K562 (cell line): ENCODE measurements at regions not wholly inside any gene's neighbourhood (a gene's known extent, or its start where the extent isn't known, plus 50 kb on each side); places are given as distances from the start of the nearest gene placed in this dataset.

Experiments used
- ATAC-seq: fragments of 200-7000 bp; cut with Tn5 transposase; 3 replicates; pipeline ENCODE4 v1.9.1; 2020; ENCODE audit warnings: moderate library complexity
- BruUV-seq: library from RNA; stranded (reverse); fragments of 400-500 nt; replicated peaks from 2 replicates; lab custom pipeline; 2021; lab: Mats Ljungman, UMichigan
- CTCF ChIA-PET: fragments of 300-600 bp; formaldehyde crosslinking; extraction: SDS; loops from one replicate; lab custom pipeline; 2021; ENCODE audit warnings: low intra/inter-chr PET ratio; lab: Yijun Ruan, JAX
- POLR2A ChIA-PET: fragments of 300-600, 350-650 bp; sonication (Branson Sonifier 250); formaldehyde crosslinking; extraction: SDS; loops from one replicate; lab custom pipeline; 2021; ENCODE audit warnings: antibody characterized with exemption, inconsistent platforms; lab: Yijun Ruan, JAX
- DNase-seq, 4 experiments: peaks; one replicate each; pipeline versions ENCODE4 v3.0.0 to v3.0.0-alpha.2; 2011 to 2018; ENCODE audit warnings: low spot score in 3 of 4, mixed read lengths in 3 of 4; ENCODE audit errors: extremely low read depth in 1 of 4
- FAIRE-seq: peaks from 2 replicates; lab custom pipeline; 2011; peaks lifted over from hg19 to GRCh38; lab: Jason Lieb, UNC
- H2AFZ ChIP-seq: 2 replicates; pipeline ENCODE4 v1.6.0; 2011; ENCODE audit warnings: low read depth, low read length, control low read depth, inconsistent platforms
- H3K27ac ChIP-seq: fragments of 200-600 bp; 3 replicates; pipeline ENCODE4 v1.8.0; 2011; ENCODE audit warnings: low read depth, mild to moderate bottlenecking, control low read depth, inconsistent platforms, low read length, moderate library complexity, mixed read lengths; ENCODE audit errors: extremely low read depth
- H3K27me3 ChIP-seq, 2 experiments: fragments of 300-600 bp in 1 of 2; 2 replicates in 1 of 2; 3 replicates in 1 of 2; pipeline versions ENCODE4 v1.6.0 to v1.8.0; 2011; ENCODE audit warnings: inconsistent platforms in 2 of 2, low read length in 2 of 2, mild to moderate bottlenecking in 1 of 2, mixed read lengths in 1 of 2, moderate library complexity in 1 of 2; ENCODE audit not compliant: control insufficient read depth in 2 of 2, insufficient read depth in 2 of 2
- H3K36me3 ChIP-seq: fragments of 300-600 bp; 3 replicates; pipeline ENCODE4 v1.8.0; 2011; ENCODE audit warnings: mild to moderate bottlenecking, low read length, inconsistent platforms; ENCODE audit not compliant: control insufficient read depth, insufficient read depth
- H3K4me1 ChIP-seq, 2 experiments: fragments of 200-600 bp in 1 of 2; replicated peaks in 1 of 2; 2 replicates in 1 of 2; 3 replicates in 1 of 2; pipeline versions ENCODE4 v1.5.1 to v1.8.0; 2011; ENCODE audit warnings: inconsistent platforms in 2 of 2, low read length in 2 of 2, mild to moderate bottlenecking in 1 of 2, mixed read lengths in 1 of 2, moderate library complexity in 1 of 2; ENCODE audit not compliant: control insufficient read depth in 2 of 2, insufficient read depth in 2 of 2
- H3K4me2 ChIP-seq: 2 replicates; pipeline ENCODE4 v1.6.1; 2011; ENCODE audit warnings: low read length, control low read depth, inconsistent platforms, mixed read lengths; ENCODE audit not compliant: insufficient read depth
- H3K4me3 ChIP-seq: fragments of 200-600 bp; sonication (generic), shearing (Covaris generic); 2 replicates; pipeline ENCODE4 v1.5.1; 2016; ENCODE audit warnings: control low read depth, inconsistent platforms
- H3K79me2 ChIP-seq: fragments of 200-600 bp; 3 replicates; pipeline ENCODE4 v1.8.0; 2011; ENCODE audit warnings: low read length, inconsistent platforms; ENCODE audit not compliant: control insufficient read depth, insufficient read depth
- H3K9ac ChIP-seq, 2 experiments: 2 replicates each; pipeline versions ENCODE4 v1.6.0 to v1.6.1; 2011; ENCODE audit warnings: low read depth in 2 of 2, low read length in 2 of 2, control low read depth in 1 of 2, inconsistent platforms in 1 of 2, mild to moderate bottlenecking in 1 of 2, mixed read lengths in 1 of 2; ENCODE audit not compliant: insufficient read depth in 1 of 2
- H3K9me1 ChIP-seq: one replicate; pipeline ENCODE4 v1.6.0; 2011; ENCODE audit warnings: inconsistent platforms, mild to moderate bottlenecking, low read length, moderate library complexity; ENCODE audit not compliant: control insufficient read depth, insufficient read depth
- H3K9me3 ChIP-seq: replicated peaks from 2 replicates; pipeline ENCODE4 v1.5.1; 2011; ENCODE audit warnings: low read depth, low read length, inconsistent platforms; ENCODE audit not compliant: control insufficient read depth, insufficient read depth
- H4K20me1 ChIP-seq: replicated peaks from 2 replicates; pipeline ENCODE4 v1.6.1; 2011; ENCODE audit warnings: low read length, inconsistent platforms, mixed read lengths; ENCODE audit not compliant: control insufficient read depth, insufficient read depth
- ATF4 ChIP-seq: fragments of 450-650 bp; formaldehyde crosslinking; IDR thresholded peaks from 2 replicates; pipeline ENCODE4 v1.4.0; 2022; ENCODE audit warnings: mild to moderate bottlenecking, moderate library complexity
- BHLHE40 ChIP-seq: IDR thresholded peaks from 2 replicates; pipeline ENCODE4 v1.6.1; 2011; ENCODE audit warnings: low read length, improper control_type of control experiment
- CCNT2 ChIP-seq: IDR thresholded peaks from 2 replicates; pipeline ENCODE4 v1.6.1; 2011; ENCODE audit warnings: borderline replicate concordance, low read depth, mild to moderate bottlenecking, moderate library complexity, mixed read lengths, low read length; ENCODE audit not compliant: insufficient read length; ENCODE audit errors: extremely low read depth
- DACH1 ChIP-seq: fragments of 450-650 bp; IDR thresholded peaks from 2 replicates; pipeline ENCODE4 v1.6.1; 2018; ENCODE audit not compliant: partially characterized antibody
- HMGXB4 ChIP-seq: sonication (generic); formaldehyde crosslinking; IDR thresholded peaks from 2 replicates; pipeline ENCODE4 v1.8.1; 2023; ENCODE audit warnings: mild to moderate bottlenecking, missing genetic modification reagents
- KAT7 ChIP-seq: sonication (generic); formaldehyde crosslinking; IDR thresholded peaks from 2 replicates; pipeline ENCODE4 v1.8.0; 2022; ENCODE audit warnings: missing genetic modification reagents, mild to moderate bottlenecking, borderline replicate concordance
- TAF7 ChIP-seq: fragments of 450-650 bp; IDR thresholded peaks from 2 replicates; pipeline ENCODE4 v1.6.1; 2016; ENCODE audit warnings: missing genetic modification characterization, missing compliant biosample characterization
- ZBTB2 ChIP-seq: fragments of 450-650 bp; IDR thresholded peaks from 2 replicates; pipeline ENCODE4 v1.6.1; 2016; ENCODE audit warnings: antibody characterized with exemption
- ZKSCAN3 ChIP-seq: fragments of 250-450 bp; sonication (Bioruptor Pico); IDR thresholded peaks from 2 replicates; pipeline ENCODE4 v1.4.0; 2020
- WGBS: fragments of 100-300 bp; shearing (Covaris generic); methylation state at CpG from one replicate; pipeline ENCODE4 v1.1.6; 2016; ENCODE audit warnings: low coverage, mixed read lengths; ENCODE audit not compliant: insufficient coverage; ENCODE audit errors: missing lambda C conversion rate; 5-methylcytosine and 5-hydroxymethylcytosine counted together
- in situ Hi-C: fragments of 300-500 bp; cut with MboI; formaldehyde crosslinking; loops from 4 replicates; pipeline ENCODE4 v1.15.0; 2018; ENCODE audit warnings: inconsistent platforms, mixed read lengths
- intact Hi-C: fragments of 100-400 bp; cut with micrococcal nuclease; formaldehyde crosslinking; loops from 2 replicates; pipeline ENCODE4 v1.14.2; 2022

- no peak overlapping the region for H3K9ac ChIP-seq
- H3K4me3 ChIP-seq, result no peak overlapping the region
- intact Hi-C loops (no loop called here), in situ Hi-C loops (no loop called here)
- H3K9me1 ChIP-seq, result no peaks in the 10 kb centered on the region
- H3K36me3 ChIP-seq, result no peaks in the 10 kb centered on the region
- 3% methylated on average over 18 of the region's 18 CpGs for WGBS
- H3K27me3 ChIP-seq, result peaks cover 7 to 76% of the 10 kb centered on the region in 2 experiments; a peak in 4 of 5 replicates
- DNase-seq (no peak), FAIRE-seq (no peak), ATAC-seq (no peak)
- H3K4me2 ChIP-seq, result no peak overlapping the region
- no peak overlapping the region for H3K27ac ChIP-seq
- H3K4me1 ChIP-seq, result peaks cover 0 to 34% of the 10 kb centered on the region in 2 experiments; a peak in 3 of 5 replicates
- peaks cover 5% of the 10 kb centered on the region for H4K20me1 ChIP-seq
- CTCF ChIA-PET, result no interaction called here
- no peak overlapping the region for H2AFZ ChIP-seq
- no peaks in the 10 kb centered on the region for H3K9me3 ChIP-seq
- no TSS peak for BruUV-seq
- POLR2A ChIA-PET, result no interaction called here
- no peaks in the 10 kb centered on the region for H3K79me2 ChIP-seq
- TF ChIP-seq HMGXB4 (CRISPR knock-in tag) (no peak), CCNT2 (no peak), TAF7 (no peak), ZKSCAN3 (CRISPR knock-in tag) (no peak), BHLHE40 (no peak), ATF4 (CRISPR knock-in tag) (no peak), KAT7 (no peak), DACH1 (no peak), ZBTB2 (no peak)
These were observed 199.8 kb downstream of the DLL1 start for GRCh38 chr6:170091000-170091638.
